GM23338 (cell line): ENCODE measurements at regions not wholly inside any gene's neighbourhood (a gene's known extent, or its start where the extent isn't known, plus 50 kb on each side); places are given as distances from the start of the nearest gene placed in this dataset.

Experiments
- ATAC-seq: fragments of 200-7000 bp; cut with Tn5 transposase; 3 replicates; pipeline ENCODE4 v1.9.1; 2020
- DNase-seq: peaks from one replicate; pipeline ENCODE4 v3.0.0-alpha.2; 2015; ENCODE audit warnings: low spot score
- H2AFZ ChIP-seq: fragments of 200-600 bp; sonication (generic); 2 replicates; pipeline ENCODE4 v1.8.0; 2016; ENCODE audit warnings: antibody characterized with exemption, mild to moderate bottlenecking, moderate library complexity
- H3F3A ChIP-seq: fragments of 200-600 bp; sonication (generic); replicated peaks from 2 replicates; pipeline ENCODE4 v1.8.0; 2017; ENCODE audit warnings: antibody characterized with exemption, mixed run types, low read depth
- H3K27ac ChIP-seq: fragments of 200-600 bp; sonication (generic); 2 replicates; pipeline ENCODE4 v1.6.1; 2016; ENCODE audit warnings: low read depth
- H3K27me3 ChIP-seq: fragments of 200-600 bp; sonication (generic); 2 replicates; pipeline ENCODE4 v1.8.0; 2016; ENCODE audit warnings: mild to moderate bottlenecking, mixed run types, moderate library complexity; ENCODE audit not compliant: insufficient read depth
- H3K36me3 ChIP-seq: fragments of 200-600 bp; sonication (generic); 2 replicates; pipeline ENCODE4 v1.8.0; 2016; ENCODE audit warnings: mild to moderate bottlenecking; ENCODE audit not compliant: insufficient read depth
- H3K4me1 ChIP-seq: fragments of 200-600 bp; sonication (generic); 2 replicates; pipeline ENCODE4 v1.8.0; 2016; ENCODE audit warnings: mild to moderate bottlenecking, moderate library complexity; ENCODE audit not compliant: insufficient read depth
- H3K4me2 ChIP-seq: fragments of 200-600 bp; sonication (generic); 2 replicates; pipeline ENCODE4 v1.7.1; 2017; ENCODE audit warnings: mixed run types
- H3K4me3 ChIP-seq: fragments of 200-600 bp; sonication (generic); 2 replicates; pipeline ENCODE4 v1.6.1; 2016; ENCODE audit warnings: mixed run types
- H3K79me2 ChIP-seq: fragments of 200-600 bp; sonication (generic); replicated peaks from 2 replicates; pipeline ENCODE4 v1.8.0; 2017; ENCODE audit warnings: mild to moderate bottlenecking; ENCODE audit not compliant: insufficient read depth
- H3K9me2 ChIP-seq: fragments of 200-600 bp; sonication (generic); 2 replicates; pipeline ENCODE4 v1.8.0; 2017; ENCODE audit not compliant: insufficient read depth
- H4K20me1 ChIP-seq: fragments of 200-600 bp; sonication (generic); replicated peaks from 2 replicates; pipeline ENCODE4 v1.8.0; 2017; ENCODE audit warnings: mild to moderate bottlenecking; ENCODE audit not compliant: insufficient read depth
- H3K27ac Mint-ChIP-seq: 2 replicates; pipeline ENCODE4 v1.8.0; 2020; ENCODE audit warnings: inconsistent platforms, mild to moderate bottlenecking, moderate library complexity, mixed read lengths
- H3K27me3 Mint-ChIP-seq: 3 replicates; pipeline ENCODE4 v1.8.0; 2022; ENCODE audit warnings: low read depth, mild to moderate bottlenecking, moderate library complexity, mixed read lengths, inconsistent platforms; ENCODE audit not compliant: insufficient read depth, poor library complexity
- H3K36me3 Mint-ChIP-seq: 3 replicates; pipeline ENCODE4 v1.8.0; 2021; ENCODE audit warnings: low read depth, mild to moderate bottlenecking, inconsistent platforms, moderate library complexity, mixed read lengths
- H3K4me1 Mint-ChIP-seq: 3 replicates; pipeline ENCODE4 v1.8.0; 2020; ENCODE audit warnings: mild to moderate bottlenecking, inconsistent platforms, mixed read lengths
- H3K4me3 Mint-ChIP-seq: 3 replicates; pipeline ENCODE4 v1.8.0; 2021; ENCODE audit warnings: moderate library complexity, mild to moderate bottlenecking, inconsistent platforms, mixed read lengths
- H3K9me3 Mint-ChIP-seq: 3 replicates; pipeline ENCODE4 v1.8.0; 2020; ENCODE audit warnings: moderate library complexity, mild to moderate bottlenecking, inconsistent platforms, mixed read lengths
- CREB1 ChIP-seq: fragments of 250-450 bp; sonication (Bioruptor Pico); IDR thresholded peaks from 2 replicates; pipeline ENCODE4 v1.5.0; 2020; ENCODE audit warnings: low read depth, mild to moderate bottlenecking, moderate library complexity
- EZH2 ChIP-seq: fragments of 200-600 bp; sonication (generic); IDR thresholded peaks from one replicate; pipeline ENCODE4 v1.8.0; 2017; ENCODE audit warnings: antibody characterized with exemption, mild to moderate bottlenecking, low read depth; ENCODE audit not compliant: unreplicated experiment
- EZH2phosphoT487 ChIP-seq: fragments of 200-600 bp; sonication (generic); IDR thresholded peaks from one replicate; pipeline ENCODE4 v1.8.1; 2018; ENCODE audit warnings: antibody characterized with exemption; ENCODE audit not compliant: unreplicated experiment
- JUNB ChIP-seq: IDR thresholded peaks from one replicate; pipeline ENCODE4 v1.6.1; 2016; ENCODE audit warnings: antibody characterized with exemption; ENCODE audit not compliant: unreplicated experiment
- NANOG ChIP-seq: IDR thresholded peaks from 2 replicates; pipeline ENCODE4 v1.6.1; 2016; ENCODE audit warnings: antibody characterized with exemption, borderline replicate concordance
- POLR2AphosphoS5 ChIP-seq: IDR thresholded peaks from 2 replicates; pipeline ENCODE4 v1.6.1; 2016; ENCODE audit warnings: antibody characterized with exemption, low read depth
- STAT1 ChIP-seq: IDR thresholded peaks from one replicate; pipeline ENCODE4 v1.6.1; 2016; ENCODE audit warnings: antibody characterized with exemption; ENCODE audit not compliant: unreplicated experiment
- ZNF114 ChIP-seq: fragments of 250-450 bp; sonication (Bioruptor Pico); IDR thresholded peaks from 2 replicates; pipeline ENCODE4 v1.5.0; 2020; ENCODE audit warnings: mild to moderate bottlenecking, moderate library complexity
- ZNF331 ChIP-seq: fragments of 250-450 bp; sonication (Bioruptor Pico); IDR thresholded peaks from 2 replicates; pipeline ENCODE4 v1.5.0; 2020; ENCODE audit warnings: low read depth, mild to moderate bottlenecking, moderate library complexity
- TF ChIP-seq, protein P1 (sequence below), 2 experiments: fragments of 200-600 bp in 1 of 2; sonication (generic) in 1 of 2; conservative IDR thresholded peaks; 2 replicates each; pipeline versions ENCODE4 v1.5.1 to v1.6.1; 2016 to 2017; ENCODE audit warnings: antibody characterized with exemption in 2 of 2, low read depth in 2 of 2, mild to moderate bottlenecking in 2 of 2, moderate library complexity in 1 of 2
- TF ChIP-seq, protein P2 (sequence below): IDR thresholded peaks from one replicate; pipeline ENCODE4 v1.6.1; 2018; ENCODE audit warnings: antibody characterized with exemption; ENCODE audit not compliant: unreplicated experiment
- TF ChIP-seq, protein P3 (sequence below): IDR thresholded peaks from 2 replicates; pipeline ENCODE4 v1.6.1; 2016; ENCODE audit warnings: antibody characterized with exemption
- TF ChIP-seq, protein P4 (sequence below): fragments of 250-450 bp; sonication (Bioruptor Pico); IDR thresholded peaks from 2 replicates; pipeline ENCODE4 v1.5.0; 2020; ENCODE audit warnings: mild to moderate bottlenecking, moderate library complexity

- H3K4me3 Mint-ChIP-seq = no peak overlapping the region
- H3K27me3 Mint-ChIP-seq = no peaks in the 10 kb centered on the region
- Histone ChIP-seq H3K79me2 (no peaks in the 10 kb centered on the region), H3F3A (no peaks in the 10 kb centered on the region), H3K4me1 (no peaks in the 10 kb centered on the region), H3K4me3 (no peak overlapping the region), H3K9me2 (no peaks in the 10 kb centered on the region), H4K20me1 (no peaks in the 10 kb centered on the region; the same call in 1 of the 2 replicates), H3K4me2 (no peak overlapping the region), H3K27ac (no peak overlapping the region), H3K36me3 (no peaks in the 10 kb centered on the region), H2AFZ (no peak overlapping the region), H3K27me3 (no peaks in the 10 kb centered on the region)
- no peak overlapping the region for H3K27ac Mint-ChIP-seq
- H3K9me3 Mint-ChIP-seq = peaks cover 5% of the 10 kb centered on the region; the same call in 2 of the 3 replicates
- ATAC-seq (no peak), DNase-seq (no peak)
- TF ChIP-seq ZNF331 (CRISPR knock-in tag) = no peak
- TF ChIP-seq NANOG = no peak
- no peak for TF ChIP-seq JUNB
- no peak for TF ChIP-seq EZH2
- TF ChIP-seq, protein P1, sequence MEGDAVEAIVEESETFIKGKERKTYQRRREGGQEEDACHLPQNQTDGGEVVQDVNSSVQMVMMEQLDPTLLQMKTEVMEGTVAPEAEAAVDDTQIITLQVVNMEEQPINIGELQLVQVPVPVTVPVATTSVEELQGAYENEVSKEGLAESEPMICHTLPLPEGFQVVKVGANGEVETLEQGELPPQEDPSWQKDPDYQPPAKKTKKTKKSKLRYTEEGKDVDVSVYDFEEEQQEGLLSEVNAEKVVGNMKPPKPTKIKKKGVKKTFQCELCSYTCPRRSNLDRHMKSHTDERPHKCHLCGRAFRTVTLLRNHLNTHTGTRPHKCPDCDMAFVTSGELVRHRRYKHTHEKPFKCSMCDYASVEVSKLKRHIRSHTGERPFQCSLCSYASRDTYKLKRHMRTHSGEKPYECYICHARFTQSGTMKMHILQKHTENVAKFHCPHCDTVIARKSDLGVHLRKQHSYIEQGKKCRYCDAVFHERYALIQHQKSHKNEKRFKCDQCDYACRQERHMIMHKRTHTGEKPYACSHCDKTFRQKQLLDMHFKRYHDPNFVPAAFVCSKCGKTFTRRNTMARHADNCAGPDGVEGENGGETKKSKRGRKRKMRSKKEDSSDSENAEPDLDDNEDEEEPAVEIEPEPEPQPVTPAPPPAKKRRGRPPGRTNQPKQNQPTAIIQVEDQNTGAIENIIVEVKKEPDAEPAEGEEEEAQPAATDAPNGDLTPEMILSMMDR (conservative IDR thresholded peaks at IDR 0.05; ENCODE audit: low read depth in 2 of 2) = no peak
- TF ChIP-seq EZH2phosphoT487 = no peak
- TF ChIP-seq ZNF114 (CRISPR knock-in tag) = no peak
- TF ChIP-seq, protein P2, sequence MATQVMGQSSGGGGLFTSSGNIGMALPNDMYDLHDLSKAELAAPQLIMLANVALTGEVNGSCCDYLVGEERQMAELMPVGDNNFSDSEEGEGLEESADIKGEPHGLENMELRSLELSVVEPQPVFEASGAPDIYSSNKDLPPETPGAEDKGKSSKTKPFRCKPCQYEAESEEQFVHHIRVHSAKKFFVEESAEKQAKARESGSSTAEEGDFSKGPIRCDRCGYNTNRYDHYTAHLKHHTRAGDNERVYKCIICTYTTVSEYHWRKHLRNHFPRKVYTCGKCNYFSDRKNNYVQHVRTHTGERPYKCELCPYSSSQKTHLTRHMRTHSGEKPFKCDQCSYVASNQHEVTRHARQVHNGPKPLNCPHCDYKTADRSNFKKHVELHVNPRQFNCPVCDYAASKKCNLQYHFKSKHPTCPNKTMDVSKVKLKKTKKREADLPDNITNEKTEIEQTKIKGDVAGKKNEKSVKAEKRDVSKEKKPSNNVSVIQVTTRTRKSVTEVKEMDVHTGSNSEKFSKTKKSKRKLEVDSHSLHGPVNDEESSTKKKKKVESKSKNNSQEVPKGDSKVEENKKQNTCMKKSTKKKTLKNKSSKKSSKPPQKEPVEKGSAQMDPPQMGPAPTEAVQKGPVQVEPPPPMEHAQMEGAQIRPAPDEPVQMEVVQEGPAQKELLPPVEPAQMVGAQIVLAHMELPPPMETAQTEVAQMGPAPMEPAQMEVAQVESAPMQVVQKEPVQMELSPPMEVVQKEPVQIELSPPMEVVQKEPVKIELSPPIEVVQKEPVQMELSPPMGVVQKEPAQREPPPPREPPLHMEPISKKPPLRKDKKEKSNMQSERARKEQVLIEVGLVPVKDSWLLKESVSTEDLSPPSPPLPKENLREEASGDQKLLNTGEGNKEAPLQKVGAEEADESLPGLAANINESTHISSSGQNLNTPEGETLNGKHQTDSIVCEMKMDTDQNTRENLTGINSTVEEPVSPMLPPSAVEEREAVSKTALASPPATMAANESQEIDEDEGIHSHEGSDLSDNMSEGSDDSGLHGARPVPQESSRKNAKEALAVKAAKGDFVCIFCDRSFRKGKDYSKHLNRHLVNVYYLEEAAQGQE = no peak
- no peak for TF ChIP-seq CREB1
- TF ChIP-seq, protein P3, sequence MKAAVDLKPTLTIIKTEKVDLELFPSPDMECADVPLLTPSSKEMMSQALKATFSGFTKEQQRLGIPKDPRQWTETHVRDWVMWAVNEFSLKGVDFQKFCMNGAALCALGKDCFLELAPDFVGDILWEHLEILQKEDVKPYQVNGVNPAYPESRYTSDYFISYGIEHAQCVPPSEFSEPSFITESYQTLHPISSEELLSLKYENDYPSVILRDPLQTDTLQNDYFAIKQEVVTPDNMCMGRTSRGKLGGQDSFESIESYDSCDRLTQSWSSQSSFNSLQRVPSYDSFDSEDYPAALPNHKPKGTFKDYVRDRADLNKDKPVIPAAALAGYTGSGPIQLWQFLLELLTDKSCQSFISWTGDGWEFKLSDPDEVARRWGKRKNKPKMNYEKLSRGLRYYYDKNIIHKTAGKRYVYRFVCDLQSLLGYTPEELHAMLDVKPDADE = no peak
- no peak for TF ChIP-seq POLR2AphosphoS5
- no peak for TF ChIP-seq STAT1
- TF ChIP-seq, protein P4, sequence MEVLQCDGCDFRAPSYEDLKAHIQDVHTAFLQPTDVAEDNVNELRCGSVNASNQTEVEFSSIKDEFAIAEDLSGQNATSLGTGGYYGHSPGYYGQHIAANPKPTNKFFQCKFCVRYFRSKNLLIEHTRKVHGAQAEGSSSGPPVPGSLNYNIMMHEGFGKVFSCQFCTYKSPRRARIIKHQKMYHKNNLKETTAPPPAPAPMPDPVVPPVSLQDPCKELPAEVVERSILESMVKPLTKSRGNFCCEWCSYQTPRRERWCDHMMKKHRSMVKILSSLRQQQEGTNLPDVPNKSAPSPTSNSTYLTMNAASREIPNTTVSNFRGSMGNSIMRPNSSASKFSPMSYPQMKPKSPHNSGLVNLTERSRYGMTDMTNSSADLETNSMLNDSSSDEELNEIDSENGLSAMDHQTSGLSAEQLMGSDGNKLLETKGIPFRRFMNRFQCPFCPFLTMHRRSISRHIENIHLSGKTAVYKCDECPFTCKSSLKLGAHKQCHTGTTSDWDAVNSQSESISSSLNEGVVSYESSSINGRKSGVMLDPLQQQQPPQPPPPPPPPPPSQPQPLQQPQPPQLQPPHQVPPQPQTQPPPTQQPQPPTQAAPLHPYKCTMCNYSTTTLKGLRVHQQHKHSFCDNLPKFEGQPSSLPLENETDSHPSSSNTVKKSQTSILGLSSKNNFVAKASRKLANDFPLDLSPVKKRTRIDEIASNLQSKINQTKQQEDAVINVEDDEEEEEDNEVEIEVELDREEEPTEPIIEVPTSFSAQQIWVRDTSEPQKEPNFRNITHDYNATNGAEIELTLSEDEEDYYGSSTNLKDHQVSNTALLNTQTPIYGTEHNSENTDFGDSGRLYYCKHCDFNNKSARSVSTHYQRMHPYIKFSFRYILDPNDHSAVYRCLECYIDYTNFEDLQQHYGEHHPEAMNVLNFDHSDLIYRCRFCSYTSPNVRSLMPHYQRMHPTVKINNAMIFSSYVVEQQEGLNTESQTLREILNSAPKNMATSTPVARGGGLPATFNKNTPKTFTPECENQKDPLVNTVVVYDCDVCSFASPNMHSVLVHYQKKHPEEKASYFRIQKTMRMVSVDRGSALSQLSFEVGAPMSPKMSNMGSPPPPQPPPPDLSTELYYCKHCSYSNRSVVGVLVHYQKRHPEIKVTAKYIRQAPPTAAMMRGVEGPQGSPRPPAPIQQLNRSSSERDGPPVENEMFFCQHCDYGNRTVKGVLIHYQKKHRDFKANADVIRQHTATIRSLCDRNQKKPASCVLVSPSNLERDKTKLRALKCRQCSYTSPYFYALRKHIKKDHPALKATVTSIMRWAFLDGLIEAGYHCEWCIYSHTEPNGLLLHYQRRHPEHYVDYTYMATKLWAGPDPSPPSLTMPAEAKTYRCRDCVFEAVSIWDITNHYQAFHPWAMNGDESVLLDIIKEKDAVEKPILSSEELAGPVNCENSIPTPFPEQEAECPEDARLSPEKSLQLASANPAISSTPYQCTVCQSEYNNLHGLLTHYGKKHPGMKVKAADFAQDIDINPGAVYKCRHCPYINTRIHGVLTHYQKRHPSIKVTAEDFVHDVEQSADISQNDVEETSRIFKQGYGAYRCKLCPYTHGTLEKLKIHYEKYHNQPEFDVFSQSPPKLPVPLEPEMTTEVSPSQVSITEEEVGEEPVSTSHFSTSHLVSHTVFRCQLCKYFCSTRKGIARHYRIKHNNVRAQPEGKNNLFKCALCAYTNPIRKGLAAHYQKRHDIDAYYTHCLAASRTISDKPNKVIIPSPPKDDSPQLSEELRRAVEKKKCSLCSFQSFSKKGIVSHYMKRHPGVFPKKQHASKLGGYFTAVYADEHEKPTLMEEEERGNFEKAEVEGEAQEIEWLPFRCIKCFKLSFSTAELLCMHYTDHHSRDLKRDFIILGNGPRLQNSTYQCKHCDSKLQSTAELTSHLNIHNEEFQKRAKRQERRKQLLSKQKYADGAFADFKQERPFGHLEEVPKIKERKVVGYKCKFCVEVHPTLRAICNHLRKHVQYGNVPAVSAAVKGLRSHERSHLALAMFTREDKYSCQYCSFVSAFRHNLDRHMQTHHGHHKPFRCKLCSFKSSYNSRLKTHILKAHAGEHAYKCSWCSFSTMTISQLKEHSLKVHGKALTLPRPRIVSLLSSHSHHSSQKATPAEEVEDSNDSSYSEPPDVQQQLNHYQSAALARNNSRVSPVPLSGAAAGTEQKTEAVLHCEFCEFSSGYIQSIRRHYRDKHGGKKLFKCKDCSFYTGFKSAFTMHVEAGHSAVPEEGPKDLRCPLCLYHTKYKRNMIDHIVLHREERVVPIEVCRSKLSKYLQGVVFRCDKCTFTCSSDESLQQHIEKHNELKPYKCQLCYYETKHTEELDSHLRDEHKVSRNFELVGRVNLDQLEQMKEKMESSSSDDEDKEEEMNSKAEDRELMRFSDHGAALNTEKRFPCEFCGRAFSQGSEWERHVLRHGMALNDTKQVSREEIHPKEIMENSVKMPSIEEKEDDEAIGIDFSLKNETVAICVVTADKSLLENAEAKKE = no peak
- H3K4me1 Mint-ChIP-seq = peaks cover 4% of the 10 kb centered on the region; the same call in 2 of the 3 replicates
- H3K36me3 Mint-ChIP-seq = peaks cover 4% of the 10 kb centered on the region; the same call in 2 of the 3 replicates
Observed at GRCh38 chr2:149658553-149658952, 71.0 kb upstream of the MMADHC start.
